Activated CD4-positive, alpha-beta memory T cell treated with anti-CD3 and anti-CD28 coated beads for 36 hours (primary cell): ENCODE measurements at regions not wholly inside any gene's neighbourhood (a gene's known extent, or its start where the extent isn't known, plus 50 kb on each side); places are given as distances from the start of the nearest gene placed in this dataset.

Experiments
- CTCF ChIA-PET: fragments of 350-600 bp; sonication (Branson Sonifier 250); formaldehyde crosslinking; loops from one replicate; lab custom pipeline; 2021; ENCODE audit warnings: antibody characterized with exemption, inconsistent platforms; lab: Charles Lee
- POLR2A ChIA-PET: fragments of 350-600 bp; sonication (Branson Sonifier 250); formaldehyde crosslinking; loops from one replicate; lab custom pipeline; 2021; ENCODE audit warnings: antibody characterized with exemption; lab: Charles Lee
- DNase-seq: peaks from one replicate; pipeline ENCODE4 v3.0.0-alpha.2; 2020
- H3K27ac Mint-ChIP-seq: one replicate; pipeline ENCODE4 v1.8.0; 2021; ENCODE audit warnings: mixed read lengths
- H3K27me3 Mint-ChIP-seq: one replicate; pipeline ENCODE4 v1.8.0; 2021; ENCODE audit warnings: mixed read lengths
- H3K36me3 Mint-ChIP-seq: one replicate; pipeline ENCODE4 v1.8.0; 2021; ENCODE audit warnings: mixed read lengths
- H3K4me1 Mint-ChIP-seq: one replicate; pipeline ENCODE4 v1.8.0; 2021; ENCODE audit warnings: low read depth, mixed read lengths
- H3K4me3 Mint-ChIP-seq: one replicate; pipeline ENCODE4 v1.8.0; 2021; ENCODE audit warnings: mild to moderate bottlenecking, mixed read lengths
- H3K9me3 Mint-ChIP-seq: one replicate; pipeline ENCODE4 v1.8.0; 2021; ENCODE audit warnings: mixed read lengths
- intact Hi-C: fragments of 100-400 bp; cut with micrococcal nuclease; formaldehyde crosslinking; loops from one replicate; pipeline ENCODE4 v1.15.1; 2023

DNA sequence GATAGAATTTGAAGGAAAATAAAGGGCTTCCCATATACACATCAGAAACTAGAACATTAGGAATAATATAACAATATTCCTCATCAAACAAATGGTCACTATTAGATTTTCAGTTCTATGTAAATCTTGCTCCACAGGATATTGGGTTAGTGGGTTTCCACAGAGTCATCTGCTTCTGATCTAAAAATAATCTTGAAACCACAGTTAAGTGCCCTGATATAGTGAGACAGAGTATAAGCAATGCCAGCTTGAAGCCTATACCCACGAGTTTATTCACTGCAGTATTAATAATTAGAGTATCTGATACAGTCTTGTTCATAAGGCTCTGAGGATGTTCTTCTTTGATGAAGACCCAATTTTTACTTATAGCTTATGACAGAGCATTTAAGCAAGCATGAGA is 74.5 kb upstream of the ATF7IP start:
- ChIA-PET POLR2A (no interaction called here), CTCF (no interaction called here)
- intact Hi-C loops: no loop called here
- H3K27me3 Mint-ChIP-seq: no peaks in the 10 kb centered on the region
- H3K4me3 Mint-ChIP-seq: no peak overlapping the region
- H3K4me1 Mint-ChIP-seq: no peaks in the 10 kb centered on the region
- DNase-seq: no peak
- H3K27ac Mint-ChIP-seq: no peak overlapping the region
- peaks cover 25% of the 10 kb centered on the region for H3K9me3 Mint-ChIP-seq
- H3K36me3 Mint-ChIP-seq: peaks cover 8% of the 10 kb centered on the region

DNA sequence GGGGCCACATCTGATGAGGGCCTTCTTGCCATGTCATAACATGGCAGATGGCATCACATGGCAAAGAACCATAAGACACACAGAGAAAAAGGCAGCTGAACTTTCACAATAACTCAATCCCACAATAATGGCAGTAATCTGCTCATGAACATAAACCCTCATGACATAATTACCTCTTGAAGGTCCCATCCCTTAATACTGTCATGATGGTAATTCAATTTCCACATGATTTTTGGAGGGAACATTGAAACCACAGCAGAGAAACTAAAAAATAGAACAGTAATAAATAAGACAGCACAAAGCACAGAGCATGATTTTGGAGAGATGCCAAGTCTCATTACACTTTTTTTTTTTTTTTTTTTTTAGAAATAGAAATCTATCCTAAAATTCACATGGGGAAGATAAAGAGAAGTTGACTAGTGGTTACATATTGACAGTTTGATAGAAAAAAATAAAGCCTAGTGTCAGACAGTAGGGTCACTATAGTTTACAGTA is 61.8 kb upstream of the ATF7IP start:
- DNase-seq: no peak
- no peaks in the 10 kb centered on the region for H3K27me3 Mint-ChIP-seq
- peaks cover 31% of the 10 kb centered on the region for H3K9me3 Mint-ChIP-seq
- intact Hi-C loops: no loop called here
- H3K36me3 Mint-ChIP-seq: no peaks in the 10 kb centered on the region
- H3K4me3 Mint-ChIP-seq: no peak overlapping the region
- CTCF ChIA-PET: no interaction called here
- POLR2A ChIA-PET: no interaction called here
- H3K27ac Mint-ChIP-seq: no peak overlapping the region
- H3K4me1 Mint-ChIP-seq: no peaks in the 10 kb centered on the region

DNA sequence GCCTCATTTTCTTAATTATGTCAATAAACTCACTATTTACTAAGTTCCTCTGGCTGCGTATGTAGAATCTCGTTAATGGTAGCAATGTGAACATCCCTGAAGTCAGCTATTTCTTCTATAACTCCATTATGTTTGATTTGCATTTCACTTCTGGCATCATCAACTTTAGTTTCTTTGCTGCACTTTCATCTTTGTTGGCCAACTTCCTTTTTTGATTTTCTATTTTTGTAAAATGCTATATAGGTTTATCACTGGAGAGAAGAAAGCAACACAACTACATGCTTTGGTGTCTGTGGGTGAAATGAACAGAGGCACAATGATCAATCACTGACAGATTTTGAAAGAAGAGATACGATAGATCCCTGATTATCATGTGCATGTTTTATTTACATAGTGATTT is 58.5 kb upstream of the ATF7IP start:
- intact Hi-C loops: no loop called here
- ChIA-PET POLR2A (no interaction called here), CTCF (interaction anchor here (0.6 kb wide), 1 partner anchor 1086 kb away, joined by 3 read pairs; no protein-coding TSS in a partner anchor)
- Mint-ChIP-seq H3K9me3 (peaks cover 4% of the 10 kb centered on the region), H3K4me3 (no peak overlapping the region), H3K27me3 (no peaks in the 10 kb centered on the region), H3K27ac (no peak overlapping the region), H3K4me1 (no peaks in the 10 kb centered on the region), H3K36me3 (no peaks in the 10 kb centered on the region)
- DNase-seq: no peak

DNA sequence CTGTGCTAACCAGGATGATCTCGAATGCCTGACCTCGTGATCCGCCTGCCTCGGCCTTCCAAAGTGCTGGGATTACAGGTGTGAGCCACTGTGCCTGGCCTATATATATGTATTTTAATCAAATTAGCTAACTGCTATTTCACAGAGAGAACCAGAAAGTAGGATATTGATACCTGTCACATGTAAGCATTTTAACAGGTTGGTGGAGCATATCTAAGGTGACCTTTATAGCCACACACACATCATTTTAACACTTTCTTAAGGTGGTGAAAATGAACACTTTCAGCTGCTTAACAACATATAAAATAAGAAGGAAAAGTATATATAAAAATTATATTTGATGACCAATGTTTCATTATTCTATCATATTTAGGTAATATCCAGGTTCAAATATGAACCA is 57.0 kb upstream of the ATF7IP start:
- CTCF ChIA-PET: interaction anchor here (0.6 kb wide), 1 partner anchor 22 kb away, joined by 3 read pairs; no protein-coding TSS in a partner anchor

DNA sequence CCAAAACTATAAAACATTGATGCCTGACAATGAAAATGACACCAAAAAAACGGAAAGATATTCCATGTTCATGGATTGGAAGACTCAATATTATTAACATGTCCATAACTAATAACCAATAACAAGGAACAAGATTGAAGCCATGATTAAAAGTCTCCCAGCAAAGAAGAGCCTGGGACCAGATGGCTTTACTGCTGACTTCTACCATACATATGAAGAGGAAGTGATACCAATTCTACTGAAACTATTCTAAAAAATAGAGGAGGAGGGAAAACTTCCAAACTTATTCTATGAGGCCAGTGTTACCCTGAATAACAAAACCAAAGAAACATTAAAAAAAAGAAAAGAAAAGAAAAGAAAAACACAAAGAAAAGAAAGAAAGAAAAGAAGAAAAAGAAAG is 54.6 kb upstream of the ATF7IP start:
- CTCF ChIA-PET: no interaction called here
- Mint-ChIP-seq H3K27me3 (no peaks in the 10 kb centered on the region), H3K4me3 (no peak overlapping the region), H3K27ac (no peak overlapping the region), H3K9me3 (peaks cover 4% of the 10 kb centered on the region), H3K4me1 (no peaks in the 10 kb centered on the region), H3K36me3 (no peaks in the 10 kb centered on the region)
- DNase-seq: no peak
- POLR2A ChIA-PET: no interaction called here
- intact Hi-C loops: no loop called here

More for the DNA sequence above, 57.0 kb upstream of the ATF7IP start:
- intact Hi-C loops: no loop called here
- H3K27me3 Mint-ChIP-seq: no peaks in the 10 kb centered on the region
- POLR2A ChIA-PET: no interaction called here
- H3K9me3 Mint-ChIP-seq: peaks cover 4% of the 10 kb centered on the region
- DNase-seq: no peak
- H3K27ac Mint-ChIP-seq: no peak overlapping the region
- H3K4me1 Mint-ChIP-seq: no peaks in the 10 kb centered on the region
- H3K36me3 Mint-ChIP-seq: no peaks in the 10 kb centered on the region
- H3K4me3 Mint-ChIP-seq: no peak overlapping the region

DNA sequence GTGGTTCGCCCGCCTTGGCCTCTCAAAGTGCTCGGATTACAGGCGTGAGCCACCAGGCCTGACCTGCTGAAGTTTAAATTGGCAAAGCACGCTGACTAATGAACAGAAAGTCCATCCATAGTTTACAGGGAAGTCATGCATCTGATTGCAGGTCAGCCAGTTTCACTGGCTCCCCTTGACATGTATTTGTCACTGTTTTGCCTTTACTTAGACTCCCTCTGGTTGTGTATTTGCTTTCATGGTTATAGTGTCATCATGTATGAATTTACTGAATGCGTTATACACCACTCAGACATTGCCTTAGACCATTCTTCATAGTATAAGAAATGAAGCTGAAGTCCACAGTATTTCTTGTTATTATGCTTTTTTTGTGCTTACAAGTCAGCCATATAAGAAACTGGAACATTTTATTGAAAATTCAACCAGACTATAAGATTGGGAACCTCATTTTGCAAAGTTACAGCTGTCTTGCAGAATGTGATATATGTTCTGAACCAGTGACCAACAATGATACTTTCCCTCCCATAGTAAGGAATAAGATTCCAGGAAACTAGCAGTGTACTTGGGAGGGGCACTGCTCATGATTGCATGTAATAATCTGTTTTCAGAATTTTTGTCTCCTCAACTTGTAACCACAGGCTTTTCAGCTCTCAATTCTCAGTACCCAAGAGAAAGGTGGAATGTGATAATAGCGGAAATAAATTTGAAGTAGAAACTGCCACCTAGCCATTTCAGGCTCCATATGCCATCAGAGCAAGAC is 51.9 kb upstream of the ATF7IP start:
- intact Hi-C loops: no loop called here
- POLR2A ChIA-PET: no interaction called here
- CTCF ChIA-PET: no interaction called here

DNA sequence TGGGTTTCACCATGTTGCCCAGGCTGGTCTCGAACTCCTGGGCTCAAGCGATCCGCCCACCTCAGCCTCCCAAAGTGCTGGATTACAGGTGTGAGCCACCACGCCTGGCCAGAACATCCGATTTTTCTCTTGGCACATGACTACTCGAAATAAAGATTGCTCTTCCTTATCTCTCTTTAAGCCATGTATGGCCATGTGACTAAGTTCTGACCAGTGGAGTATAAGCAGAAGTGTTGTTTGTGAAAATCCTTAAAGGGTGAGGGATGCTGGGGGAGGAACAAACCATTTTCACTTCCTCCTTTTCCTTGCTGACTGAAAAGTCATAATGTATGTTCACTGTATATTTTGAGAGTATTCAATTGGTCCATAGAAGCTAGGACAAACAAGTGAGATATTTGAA is 50.7 kb upstream of the ATF7IP start:
- DNase-seq: no peak
- intact Hi-C loops: loop anchor here (5.0 kb wide), 1 partner anchor 32 kb away; no protein-coding TSS in a partner anchor
- Mint-ChIP-seq H3K4me1 (no peaks in the 10 kb centered on the region), H3K27me3 (no peaks in the 10 kb centered on the region), H3K4me3 (no peak overlapping the region), H3K36me3 (no peaks in the 10 kb centered on the region), H3K27ac (no peak overlapping the region), H3K9me3 (no peaks in the 10 kb centered on the region)
- POLR2A ChIA-PET: no interaction called here
- CTCF ChIA-PET: interaction anchor here (0.6 kb wide), 1 partner anchor 1410 kb away, joined by 4 read pairs; no protein-coding TSS in a partner anchor

More for the DNA sequence above, 51.9 kb upstream of the ATF7IP start:
- Mint-ChIP-seq H3K4me1 (no peaks in the 10 kb centered on the region), H3K9me3 (no peaks in the 10 kb centered on the region), H3K36me3 (no peaks in the 10 kb centered on the region), H3K27ac (no peak overlapping the region), H3K4me3 (no peak overlapping the region), H3K27me3 (no peaks in the 10 kb centered on the region)
- no peak for DNase-seq

DNA sequence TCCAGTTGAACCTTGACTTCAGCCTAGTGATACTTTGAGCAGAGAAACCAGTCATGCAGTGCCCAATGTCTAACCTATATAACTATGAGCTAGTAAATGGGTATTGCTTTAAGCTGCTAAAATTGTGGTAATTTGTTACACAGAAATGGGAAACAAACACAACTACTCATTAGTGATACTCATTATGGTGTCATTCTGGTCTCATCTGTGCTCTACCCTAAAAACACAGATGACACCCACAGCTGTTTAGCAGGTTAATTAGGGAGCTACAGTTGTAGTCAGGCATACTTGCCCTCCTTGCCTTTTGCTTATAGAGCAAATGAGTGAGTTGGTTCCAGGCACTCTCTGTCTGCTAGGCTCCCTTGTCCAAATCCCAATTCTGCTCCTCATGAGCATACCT is 50.0 kb upstream of the ATF7IP start:
- ChIA-PET POLR2A (no interaction called here), CTCF (interaction anchor here (0.6 kb wide), 1 partner anchor 1410 kb away, joined by 4 read pairs; no protein-coding TSS in a partner anchor)
- intact Hi-C loops: loop anchor here (5.0 kb wide), 1 partner anchor 33 kb away; no protein-coding TSS in a partner anchor
- Mint-ChIP-seq H3K9me3 (no peaks in the 10 kb centered on the region), H3K27ac (no peak overlapping the region), H3K4me1 (no peaks in the 10 kb centered on the region), H3K4me3 (no peak overlapping the region), H3K36me3 (no peaks in the 10 kb centered on the region), H3K27me3 (no peaks in the 10 kb centered on the region)
- no peak for DNase-seq
